ENCODE measurements at regions not wholly inside any gene's neighbourhood (a gene's known extent, or its start where the extent isn't known, plus 50 kb on each side); places are given as distances from the start of the nearest gene placed in this dataset.
A peak's percentile ranks its signal among the peaks of the same experiment; 100 is the strongest.

GRCh38 chr13:74755065-74755464 lies 620.9 kb upstream of the KLF12 start:
- Histone ChIP-seq H3K27ac (ENCODE audit: low read length) (no peak overlapping the region), H3K27me3 (ENCODE audit: control insufficient read depth, insufficient read depth, low read length) (no peaks in the 10 kb centered on the region), H3K4me3 (ENCODE audit: low read length) (no peak overlapping the region), H3K9me3 (ENCODE audit: control insufficient read depth, insufficient read depth, low read length) (peaks cover 4% of the 10 kb centered on the region), H3K4me1 (ENCODE audit: control insufficient read depth, insufficient read depth, low read length) (no peaks in the 10 kb centered on the region), H3K36me3 (ENCODE audit: control insufficient read depth, insufficient read depth, low read length) (no peaks in the 10 kb centered on the region)
- no peak overlapping the region for H3K27ac Mint-ChIP-seq
- no peak for DNase-seq
- 83% methylated on average over 2 of the region's 2 CpGs for WGBS (ENCODE audit: insufficient coverage)
- no peaks in the 10 kb centered on the region for H3K36me3 Mint-ChIP-seq
- TF ChIP-seq CTCF (IDR thresholded peaks at IDR 0.05): no peak
- no peak overlapping the region for H3K4me3 Mint-ChIP-seq
- ATAC-seq: no peak
- peaks cover 0 to 2% of the 10 kb centered on the region in 2 donors for H3K27me3 Mint-ChIP-seq (ENCODE audit: low read depth in 2 of 2)
- intact Hi-C loops (cut with micrococcal nuclease): no loop called here
- H3K4me1 Mint-ChIP-seq: no peaks in the 10 kb centered on the region
- H3K9me3 Mint-ChIP-seq: peaks cover 0 to 2% of the 10 kb centered on the region in 2 donors

GRCh38 chr13:74751739-74752138 lies 617.5 kb upstream of the KLF12 start:
- Histone ChIP-seq H3K27ac (ENCODE audit: low read length) (no peak overlapping the region), H3K36me3 (ENCODE audit: control insufficient read depth, insufficient read depth, low read length) (no peaks in the 10 kb centered on the region), H3K4me1 (ENCODE audit: control insufficient read depth, insufficient read depth, low read length) (no peaks in the 10 kb centered on the region), H3K4me3 (ENCODE audit: low read length) (no peak overlapping the region), H3K27me3 (ENCODE audit: control insufficient read depth, insufficient read depth, low read length) (no peaks in the 10 kb centered on the region), H3K9me3 (ENCODE audit: control insufficient read depth, insufficient read depth, low read length) (peaks cover 4% of the 10 kb centered on the region)
- Mint-ChIP-seq H3K27ac (no peak overlapping the region), H3K9me3 (peaks cover 0 to 2% of the 10 kb centered on the region in 2 donors), H3K4me3 (no peak overlapping the region), H3K36me3 (no peaks in the 10 kb centered on the region), H3K4me1 (no peaks in the 10 kb centered on the region), H3K27me3 (ENCODE audit: low read depth in 2 of 2) (peaks cover 0 to 2% of the 10 kb centered on the region in 2 donors)
- WGBS (ENCODE audit: insufficient coverage): 95% methylated on average over 4 of the region's 5 CpGs
- ATAC-seq (peak in 1 of 3 donors; percentile 30), DNase-seq (no peak)
- no peak for TF ChIP-seq CTCF (IDR thresholded peaks at IDR 0.05)
- intact Hi-C loops (cut with micrococcal nuclease): no loop called here

DNA sequence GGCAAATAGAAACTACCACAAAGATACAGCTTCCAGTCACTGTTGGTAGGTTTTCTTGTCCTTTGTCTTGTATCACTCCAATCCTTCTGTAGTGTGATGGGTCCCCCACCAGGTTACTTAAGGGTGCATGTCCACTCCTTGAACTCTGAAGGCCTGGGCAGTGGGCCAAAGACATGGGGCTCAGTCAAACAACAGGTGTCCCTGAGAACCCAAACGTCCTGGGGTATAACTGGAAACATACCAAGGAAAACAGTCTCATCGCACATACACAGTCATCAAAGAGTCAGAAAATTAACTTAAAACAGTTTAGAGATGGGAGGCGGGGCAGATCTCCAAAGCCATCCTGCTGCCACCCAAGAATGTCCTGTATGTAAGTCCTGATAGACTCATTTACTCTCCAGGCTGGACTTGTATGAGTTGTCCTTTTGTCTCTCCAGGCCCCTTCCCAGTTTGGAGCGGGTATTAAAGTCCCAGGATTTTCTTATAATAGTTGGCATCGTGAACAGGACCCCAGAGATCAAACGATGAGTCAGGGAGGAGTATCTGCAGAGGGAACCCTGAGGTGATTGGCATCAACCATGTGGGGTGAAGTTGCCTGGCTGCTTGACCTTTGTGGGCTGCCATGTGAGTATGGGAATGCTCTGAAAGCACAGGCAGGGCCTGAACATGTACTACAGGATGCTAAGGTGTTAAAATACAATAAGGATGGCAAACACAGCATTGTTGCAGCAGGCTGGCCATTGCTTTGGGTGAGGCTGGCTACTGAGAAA lies 613.2 kb upstream of the KLF12 start:
- Mint-ChIP-seq H3K36me3 (no peaks in the 10 kb centered on the region), H3K9me3 (no peaks in the 10 kb centered on the region), H3K4me3 (no peak overlapping the region), H3K27ac (no peak overlapping the region), H3K27me3 (ENCODE audit: low read depth in 2 of 2) (no peaks in the 10 kb centered on the region), H3K4me1 (no peaks in the 10 kb centered on the region)
- DNase-seq (no peak), ATAC-seq (no peak)
- no peak for TF ChIP-seq CTCF (IDR thresholded peaks at IDR 0.05)
- H3K4me3 ChIP-seq (ENCODE audit: low read length): no peak overlapping the region
- intact Hi-C loops (cut with micrococcal nuclease): no loop called here
- H3K36me3 ChIP-seq (ENCODE audit: control insufficient read depth, insufficient read depth, low read length): no peaks in the 10 kb centered on the region
- H3K9me3 ChIP-seq (ENCODE audit: control insufficient read depth, insufficient read depth, low read length): peaks cover 4% of the 10 kb centered on the region
- WGBS (ENCODE audit: insufficient coverage): 79% methylated on average over 6 of the region's 6 CpGs
- no peak overlapping the region for H3K27ac ChIP-seq (ENCODE audit: low read length)
- H3K4me1 ChIP-seq (ENCODE audit: control insufficient read depth, insufficient read depth, low read length): no peaks in the 10 kb centered on the region
- no peaks in the 10 kb centered on the region for H3K27me3 ChIP-seq (ENCODE audit: control insufficient read depth, insufficient read depth, low read length)

- Mint-ChIP-seq H3K36me3 (no peaks in the 10 kb centered on the region), H3K4me1 (no peaks in the 10 kb centered on the region), H3K27ac (no peak overlapping the region), H3K27me3 (ENCODE audit: low read depth in 2 of 2) (peaks cover 0 to 4% of the 10 kb centered on the region in 2 donors), H3K9me3 (no peaks in the 10 kb centered on the region), H3K4me3 (no peak overlapping the region)
- TF ChIP-seq CTCF (IDR thresholded peaks at IDR 0.05): no peak
- intact Hi-C loops (cut with micrococcal nuclease): no loop called here
- no peak overlapping the region for H3K4me3 ChIP-seq (ENCODE audit: low read length)
- H3K27ac ChIP-seq (ENCODE audit: low read length): no peak overlapping the region
- H3K27me3 ChIP-seq (ENCODE audit: control insufficient read depth, insufficient read depth, low read length): no peaks in the 10 kb centered on the region
- no peaks in the 10 kb centered on the region for H3K4me1 ChIP-seq (ENCODE audit: control insufficient read depth, insufficient read depth, low read length)
- WGBS (ENCODE audit: insufficient coverage): 81% methylated on average over 3 of the region's 3 CpGs
- no peaks in the 10 kb centered on the region for H3K9me3 ChIP-seq (ENCODE audit: control insufficient read depth, insufficient read depth, low read length)
- no peaks in the 10 kb centered on the region for H3K36me3 ChIP-seq (ENCODE audit: control insufficient read depth, insufficient read depth, low read length)
- DNase-seq: no peak
- no peak for ATAC-seq
Measured at GRCh38 chr13:74743992-74744391, 609.8 kb upstream of the KLF12 start.
